ENCODE measurements at regions not wholly inside any gene's neighbourhood (a gene's known extent, or its start where the extent isn't known, plus 50 kb on each side); places are given as distances from the start of the nearest gene placed in this dataset.

DNA sequence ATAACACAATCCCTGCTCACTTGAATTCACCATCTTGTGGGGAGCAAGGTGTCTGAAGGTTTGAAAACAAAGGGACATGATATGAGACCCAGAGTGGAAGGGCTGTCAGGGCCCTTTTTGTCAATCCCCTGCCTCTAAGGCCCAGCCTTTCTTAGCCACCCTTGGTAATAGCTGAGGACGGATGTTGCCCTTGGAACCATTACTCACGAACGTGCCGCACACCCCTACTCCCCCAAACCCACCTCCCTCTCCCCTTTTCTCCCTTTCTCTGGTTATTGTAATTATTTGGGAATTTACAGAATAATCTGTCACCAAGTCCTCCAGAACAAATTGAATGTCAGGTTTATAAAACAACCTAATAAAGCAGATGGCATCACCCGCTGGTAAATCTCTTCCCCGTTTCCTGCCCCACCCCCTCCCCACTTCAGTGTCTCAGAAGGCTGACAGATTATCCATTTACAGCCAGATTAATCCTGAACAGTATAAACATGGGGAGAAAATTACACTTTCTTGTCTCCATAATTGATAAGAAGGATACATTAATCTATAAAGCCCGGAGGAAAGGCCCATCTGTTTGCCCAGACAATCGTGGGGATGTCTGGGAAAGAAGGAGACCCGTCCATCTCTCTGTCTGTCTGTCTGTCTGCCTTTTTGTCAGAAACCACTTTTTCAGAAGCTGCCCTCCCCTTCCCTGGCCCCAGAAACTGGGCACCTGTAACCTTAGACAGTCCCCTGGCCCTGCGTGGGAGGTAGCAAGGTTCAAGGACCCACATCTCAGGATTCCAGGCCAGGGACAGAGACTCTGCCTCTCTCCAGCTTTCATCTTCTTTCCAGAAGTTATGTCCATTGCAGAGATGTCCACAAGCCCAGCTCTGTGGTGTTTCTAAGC lies 60.6 kb upstream of the CD34 start:
- no peak for DNase-seq

DNA sequence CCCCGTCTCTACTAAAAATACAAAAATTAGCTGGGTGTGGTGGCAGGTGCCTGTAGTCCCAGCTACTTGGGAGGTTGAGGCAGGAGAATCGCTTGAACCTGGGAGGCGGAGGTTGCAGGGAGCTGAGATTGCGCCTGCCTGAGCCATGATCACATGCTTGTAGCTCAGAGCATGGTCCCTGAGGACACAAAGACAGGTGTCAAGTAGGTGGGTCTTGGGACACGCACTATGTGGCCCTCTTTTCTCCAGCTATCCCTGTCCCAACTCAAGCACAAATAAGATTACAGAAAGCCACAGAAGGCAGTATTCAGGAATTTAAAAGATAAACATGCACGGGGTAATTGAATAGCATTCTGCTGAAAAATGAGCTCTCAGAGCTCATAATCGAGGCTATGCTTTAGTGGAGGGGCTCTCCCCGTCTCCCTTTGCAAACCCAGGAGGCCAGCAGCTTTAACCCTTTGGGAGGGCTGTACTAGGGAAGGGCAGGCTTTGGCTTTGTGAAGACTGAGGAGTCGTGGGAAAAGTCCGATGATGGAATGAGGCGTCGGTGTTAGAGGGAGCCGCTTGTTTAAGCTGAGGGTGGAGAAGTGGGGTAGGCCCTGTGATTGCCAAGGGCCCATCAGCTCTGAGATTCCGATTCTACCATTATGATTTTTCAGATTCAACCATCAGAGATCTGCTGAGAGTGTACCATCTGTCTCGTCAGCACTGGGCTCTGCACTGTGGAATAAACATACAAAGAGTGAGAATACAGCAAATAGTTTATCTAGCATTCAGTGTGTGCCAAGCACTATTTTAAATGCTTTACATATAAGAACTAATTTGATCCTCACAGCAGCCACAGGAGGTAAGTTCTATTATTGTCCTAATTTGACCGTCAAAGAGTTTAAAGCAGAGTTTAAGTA lies 59.7 kb upstream of the CD34 start:
- no peak for DNase-seq

DNA sequence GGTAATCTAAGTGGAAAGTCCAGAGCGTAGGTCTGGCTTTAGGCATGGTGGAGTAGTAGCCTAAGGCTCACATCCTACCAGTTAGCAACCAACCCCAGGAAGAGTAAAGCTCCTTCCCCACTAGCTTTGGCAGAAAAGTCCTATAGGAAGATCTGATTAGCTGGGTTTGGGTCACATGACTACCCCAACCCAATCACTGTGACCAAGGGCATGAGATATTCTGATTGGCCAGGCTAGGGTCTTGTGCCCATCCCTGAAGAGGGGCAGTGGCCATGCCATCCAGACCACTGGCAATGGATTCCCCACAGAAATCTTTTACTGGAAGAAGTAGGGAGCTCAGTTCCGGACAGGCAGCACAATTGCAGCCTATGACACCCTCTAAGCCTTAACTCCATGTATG lies 58.6 kb upstream of the CD34 start:
- DNase-seq, result no peak

DNA sequence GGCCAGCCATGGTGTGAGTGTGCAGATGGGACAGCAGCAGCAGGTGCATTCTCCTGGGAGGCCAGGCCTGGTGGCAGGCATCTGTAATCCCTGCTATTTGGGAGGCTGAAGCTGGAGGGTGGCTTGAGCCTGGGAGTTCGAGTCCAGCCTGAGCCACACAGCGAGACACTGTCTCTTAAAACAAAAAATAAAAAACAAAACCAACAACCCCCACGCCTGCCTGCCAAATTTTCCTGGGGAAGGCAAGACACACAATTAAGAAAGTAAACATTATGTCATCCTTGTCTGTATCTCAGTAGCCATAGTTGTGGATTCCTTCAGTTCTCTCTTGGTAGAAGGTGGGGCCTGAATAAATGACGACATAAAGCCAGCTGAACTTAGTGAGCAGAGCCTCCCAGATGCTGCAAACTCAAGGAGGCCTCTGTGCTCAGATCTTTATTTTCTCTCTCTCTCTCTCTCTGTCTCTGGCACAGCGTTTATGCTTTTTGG lies 57.6 kb upstream of the CD34 start:
- DNase-seq, result no peak

DNA sequence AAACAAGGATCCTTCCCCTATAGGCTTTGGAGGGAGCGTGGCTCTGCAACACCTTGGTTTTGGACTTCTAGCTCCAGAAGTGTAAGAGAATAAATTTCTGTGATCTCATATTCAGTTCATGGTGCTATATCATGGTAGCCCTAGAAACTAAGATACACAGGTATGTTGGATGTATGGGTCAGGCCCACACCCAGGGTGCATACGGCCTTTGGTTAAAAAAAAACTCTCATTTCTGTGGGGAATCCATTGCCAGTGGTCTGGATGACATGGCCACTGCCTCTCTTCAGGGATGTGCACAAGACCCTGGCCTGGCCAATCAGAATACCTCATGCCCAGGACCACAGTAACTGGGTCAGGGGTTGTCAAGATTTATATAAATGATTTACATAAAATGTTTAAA lies 56.8 kb upstream of the CD34 start:
- no peak for DNase-seq

DNA sequence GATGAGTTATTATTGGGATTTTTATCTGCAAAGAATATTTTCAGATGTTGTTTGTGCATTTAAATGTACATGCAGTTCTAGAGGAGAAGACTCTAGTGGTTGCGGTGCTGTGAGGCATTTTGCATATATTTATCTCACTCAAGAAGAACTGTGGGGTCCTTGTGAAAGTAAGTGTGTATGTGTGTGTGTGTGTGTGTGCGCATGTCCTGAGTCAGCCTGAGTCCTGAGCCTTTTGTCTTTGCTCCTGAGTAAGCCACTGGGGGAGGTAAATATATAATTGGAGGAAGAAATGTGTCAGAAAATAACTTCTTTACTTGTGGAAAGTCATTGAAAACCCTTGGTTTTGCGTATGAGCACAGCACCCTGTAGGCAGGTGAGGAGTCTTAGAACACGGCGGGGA lies 55.6 kb upstream of the CD34 start:
- DNase-seq, result no peak

DNA sequence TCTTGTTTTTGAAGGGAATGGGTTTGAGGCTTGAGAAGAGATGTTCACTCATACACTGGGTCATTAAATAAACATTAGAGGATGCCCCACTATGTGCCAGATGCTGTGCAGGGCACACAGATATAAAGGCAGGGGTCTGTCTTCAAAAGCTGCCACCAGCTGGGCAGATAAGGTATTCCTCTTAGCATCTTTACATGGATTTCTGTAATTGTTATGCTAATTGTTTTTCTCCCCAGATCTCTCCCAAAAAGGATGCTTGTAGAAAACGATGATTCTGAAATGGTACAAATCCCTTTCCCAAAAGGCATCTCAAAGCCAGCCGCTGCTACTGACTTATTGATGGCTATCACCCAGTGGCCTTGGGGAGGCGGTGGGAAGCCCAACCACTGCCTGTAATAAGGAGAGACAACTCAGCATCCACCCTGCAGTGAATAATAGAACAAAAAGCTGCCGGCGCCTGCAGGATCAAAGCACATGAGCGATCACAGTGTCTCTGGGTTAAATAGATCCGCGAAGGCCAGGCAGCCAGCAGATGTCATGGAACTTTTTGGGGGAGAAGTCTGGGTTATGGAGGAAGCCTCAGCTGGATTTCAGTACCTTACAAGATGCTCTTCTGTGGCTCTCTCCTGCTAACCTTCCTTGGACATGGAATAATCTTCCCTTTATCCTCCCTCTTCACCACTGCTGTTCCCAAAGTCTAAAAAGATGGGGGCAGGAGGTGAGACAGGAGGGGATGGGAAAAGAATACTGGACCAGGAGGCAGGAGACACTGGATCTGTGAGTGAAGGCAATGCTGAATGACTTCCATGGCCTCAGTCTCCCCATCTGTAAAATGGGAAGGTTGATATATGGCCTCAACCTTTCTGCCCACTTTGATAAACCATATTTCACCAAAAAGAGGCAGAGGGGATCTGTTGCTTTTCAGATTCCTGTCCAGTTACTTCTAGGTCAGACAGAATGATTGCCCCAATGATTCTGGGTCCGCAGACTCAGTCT lies 54.8 kb upstream of the CD34 start:
- peak; percentile 36 for DNase-seq

DNA sequence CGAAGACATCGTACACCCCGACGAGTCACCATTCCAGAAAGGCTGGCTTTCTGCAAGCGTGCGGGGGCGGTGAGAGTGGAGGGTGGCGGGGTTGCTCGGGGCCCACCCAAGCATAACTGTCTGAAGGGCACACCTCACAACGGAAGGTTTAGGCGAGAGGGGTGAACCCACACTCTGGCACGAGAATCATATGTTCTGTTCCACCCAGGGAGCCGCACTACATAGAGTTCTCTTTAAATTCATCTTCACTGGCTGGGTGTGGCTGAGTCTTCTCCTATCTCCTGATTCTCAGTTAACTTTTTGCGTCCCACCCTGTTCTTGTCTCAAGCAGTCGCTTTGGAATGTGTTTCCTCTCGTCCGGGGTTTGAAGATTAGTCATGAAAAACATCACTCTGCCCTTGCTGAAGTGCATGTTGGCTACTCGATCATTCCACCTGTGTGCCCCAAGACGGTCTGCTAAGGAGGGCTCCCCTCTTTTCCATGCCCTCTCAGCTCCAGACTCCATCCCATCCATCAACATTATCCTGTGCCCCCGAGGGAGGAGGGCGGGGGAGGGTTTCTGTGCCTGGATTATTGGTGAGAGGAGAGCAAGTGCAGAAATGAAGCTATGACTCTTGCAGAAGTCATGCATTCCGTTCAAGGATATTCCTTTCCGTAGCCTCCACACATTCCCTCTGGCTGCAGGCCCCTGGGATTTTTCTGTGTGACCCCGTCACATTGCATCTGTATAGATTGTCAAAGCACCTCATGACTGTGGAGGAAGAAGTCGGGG lies 53.5 kb upstream of the CD34 start:
- DNase-seq, result peak; percentile 26

DNA sequence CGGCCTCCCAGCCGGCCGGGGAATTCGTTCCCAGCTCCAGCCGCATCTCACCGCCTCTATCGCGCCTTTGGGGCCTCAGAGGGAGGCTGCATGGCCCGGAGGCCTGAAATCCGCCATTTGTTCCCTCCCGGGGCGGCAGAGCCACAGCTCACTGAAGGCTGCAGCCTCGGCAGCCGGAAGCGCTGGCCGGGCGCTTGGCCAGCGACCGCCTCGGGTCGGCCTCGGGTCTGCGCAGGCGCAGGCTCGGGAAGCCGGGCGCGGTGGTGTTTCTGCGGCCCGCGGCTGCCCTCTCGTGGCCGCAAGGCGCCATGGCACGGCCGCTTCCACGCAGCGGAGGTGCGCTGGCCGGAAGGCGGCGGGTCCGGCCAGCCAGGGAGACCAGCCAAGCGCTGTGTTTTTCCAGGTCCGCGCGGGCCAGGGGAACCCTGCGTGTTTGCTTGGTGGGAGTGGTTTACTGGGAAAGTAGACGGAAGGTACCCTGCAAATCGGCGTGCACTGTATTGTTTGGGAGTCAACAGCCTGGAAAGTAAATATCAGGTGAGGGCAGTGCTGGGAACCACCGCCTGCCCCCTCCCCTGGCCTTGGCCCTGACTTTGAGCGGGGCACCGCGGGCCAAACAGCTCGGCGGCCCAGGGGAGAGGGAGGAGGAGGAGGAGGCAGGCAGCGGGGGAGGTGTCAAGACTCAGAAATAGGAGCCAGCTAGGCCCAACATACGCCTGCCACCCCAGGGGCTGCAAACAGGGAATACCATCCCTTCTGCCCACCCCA lies 52.7 kb upstream of the CD34 start:
- peak; percentile 85 for DNase-seq

DNA sequence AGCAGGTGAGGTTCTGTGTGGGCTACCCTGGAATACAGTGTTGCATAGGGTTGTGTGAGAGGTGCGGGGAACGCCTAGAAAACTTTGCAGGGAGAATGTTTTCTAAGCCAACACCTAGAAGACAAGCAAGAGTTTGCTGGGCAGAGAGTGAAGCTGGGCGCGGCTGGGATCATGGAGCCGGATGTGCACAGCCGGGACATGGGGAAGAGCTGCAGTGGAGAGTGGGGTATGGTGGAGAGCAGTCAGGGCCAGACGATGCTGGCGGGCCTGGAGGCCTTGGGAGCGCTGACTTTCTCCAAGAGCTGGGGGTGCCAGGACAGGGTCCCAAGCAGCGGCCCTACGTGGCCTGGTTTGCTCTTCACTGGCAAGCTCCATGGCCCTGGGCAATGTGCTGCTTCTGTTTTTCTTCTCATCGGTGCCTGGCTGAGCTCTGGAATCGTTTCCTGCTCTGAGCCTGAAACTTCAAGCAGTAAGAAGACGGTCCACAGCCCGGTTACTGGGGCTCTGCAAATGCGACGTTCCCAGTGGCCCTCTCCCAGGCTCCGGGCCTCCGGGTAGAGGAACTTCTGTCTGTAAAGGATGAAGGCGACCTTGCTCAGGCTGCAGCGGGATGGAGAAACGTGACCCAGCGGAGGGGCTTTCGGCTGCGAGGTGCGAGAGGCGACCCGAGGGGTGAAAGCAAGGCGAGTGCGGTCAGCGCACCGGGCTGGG lies 51.9 kb upstream of the CD34 start:
- DNase-seq, result peak; percentile 35
